Fibroblast of skin of scalp (primary cell): ENCODE measurements at regions not wholly inside any gene's neighbourhood (a gene's known extent, or its start where the extent isn't known, plus 50 kb on each side); places are given as distances from the start of the nearest gene placed in this dataset.

Experiments
- DNase-seq: peaks from one replicate; pipeline ENCODE4 v3.0.0-alpha.2; 2013

- DNase-seq = peak; percentile 76
Observed at GRCh38 chr6:14333556-14334305, 216.2 kb downstream of the CD83 start.

- DNase-seq = no peak
Observed at GRCh38 chr6:14335071-14335470, 217.5 kb downstream of the CD83 start.

- peak; percentile 19 for DNase-seq
Observed at GRCh38 chr6:14337152-14337551, 219.6 kb downstream of the CD83 start.

- no peak for DNase-seq
Observed at GRCh38 chr6:14339172-14339571, 221.6 kb downstream of the CD83 start.

- DNase-seq = no peak
Observed at GRCh38 chr6:14339711-14340584, 222.4 kb downstream of the CD83 start.

- no peak for DNase-seq
Observed at GRCh38 chr6:14344486-14344885, 226.9 kb downstream of the CD83 start.

- DNase-seq = no peak
Observed at GRCh38 chr6:14348389-14348788, 230.8 kb downstream of the CD83 start.

- no peak for DNase-seq
Observed at GRCh38 chr6:14349507-14349906, 231.9 kb downstream of the CD83 start.

- DNase-seq = no peak
Observed at GRCh38 chr6:14350210-14350609, 232.6 kb downstream of the CD83 start.

- no peak for DNase-seq
Observed at GRCh38 chr6:14353281-14353680, 235.7 kb downstream of the CD83 start.

GRCh38 chr6:14353798-14354197 lies 236.2 kb downstream of the CD83 start:
- no peak for DNase-seq

GRCh38 chr6:14354919-14355572 lies 237.5 kb downstream of the CD83 start:
- DNase-seq = peak; percentile 90

GRCh38 chr6:14359438-14359837 lies 241.9 kb downstream of the CD83 start:
- no peak for DNase-seq

GRCh38 chr6:14360565-14360964 lies 243.0 kb downstream of the CD83 start:
- DNase-seq = no peak

- DNase-seq = no peak
Observed at GRCh38 chr6:14361297-14361696, 243.7 kb downstream of the CD83 start.

- DNase-seq = no peak
Observed at GRCh38 chr6:14361956-14362587, 244.5 kb downstream of the CD83 start.

- no peak for DNase-seq
Observed at GRCh38 chr6:14364370-14364769, 246.8 kb downstream of the CD83 start.

GRCh38 chr6:14365393-14365792 lies 247.8 kb downstream of the CD83 start:
- DNase-seq = peak; percentile 65

GRCh38 chr6:14366315-14366714 lies 248.7 kb downstream of the CD83 start:
- DNase-seq = no peak

- DNase-seq = no peak
Observed at GRCh38 chr6:14366872-14367271, 249.3 kb downstream of the CD83 start.

GRCh38 chr6:14367296-14367695 lies 249.7 kb downstream of the CD83 start:
- DNase-seq = no peak

GRCh38 chr6:14369717-14370116 lies 252.1 kb downstream of the CD83 start:
- DNase-seq = no peak

- DNase-seq = no peak
Observed at GRCh38 chr6:14371530-14371929, 254.0 kb downstream of the CD83 start.
